ENCODE measurements at regions not wholly inside any gene's neighbourhood (a gene's known extent, or its start where the extent isn't known, plus 50 kb on each side); places are given as distances from the start of the nearest gene placed in this dataset.
A peak's percentile ranks its signal among the peaks of the same experiment; 100 is the strongest.

- Mint-ChIP-seq H3K27me3 (ENCODE audit: low read depth) (no peaks in the 10 kb centered on the region), H3K4me3 (no peak overlapping the region)
- no peak for TF ChIP-seq CTCF (conservative IDR thresholded peaks at IDR 0.05)
Observed at GRCh38 chr2:49755777-49756176, 601.5 kb upstream of the FSHR start.

More at GRCh38 chr2:49755777-49756176, 601.5 kb upstream of the FSHR start:
- no peak overlapping the region for H2BK5ac ChIP-seq (ENCODE audit: insufficient read length, low read length)
- no peak overlapping the region for H2BK120ac ChIP-seq (ENCODE audit: low read depth, low read length, poor library complexity, severe bottlenecking)
- DNase-seq = no peak
- H3K14ac ChIP-seq (ENCODE audit: insufficient read depth, low read length) = no peak overlapping the region
- no peak overlapping the region for H2BK20ac ChIP-seq (ENCODE audit: low read depth, low read length, poor library complexity, severe bottlenecking)
- no peak overlapping the region for H3K23ac ChIP-seq (ENCODE audit: insufficient read length, low read depth, low read length)
- no peaks in the 10 kb centered on the region for H3K23me2 ChIP-seq (ENCODE audit: insufficient read length, low read depth, low read length, poor library complexity, severe bottlenecking)
- H4K91ac ChIP-seq (ENCODE audit: insufficient read length, low read depth, low read length) = no peak overlapping the region
- no CpG with 5 or more reads among the region's 3 CpGs for WGBS (ENCODE audit: extremely low coverage, insufficient read length, low lambda C conversion rate)
- no peak overlapping the region for H2BK15ac ChIP-seq (ENCODE audit: low read depth, low read length)
- H2BK12ac ChIP-seq (ENCODE audit: insufficient read length, low read depth, low read length) = no peak overlapping the region
- H3K18ac ChIP-seq (ENCODE audit: insufficient read length, low read depth, low read length) = no peak overlapping the region
- no peak overlapping the region for H4K8ac ChIP-seq (replicated peaks; ENCODE audit: insufficient read length, low read depth, low read length)
- H3K79me2 ChIP-seq (ENCODE audit: insufficient read depth, low read length) = no peaks in the 10 kb centered on the region
- no peak overlapping the region for H2AFZ ChIP-seq (ENCODE audit: low read length)
- H3T11ph ChIP-seq (ENCODE audit: low read length) = no peak overlapping the region
- Mint-ChIP-seq H3K36me3 (ENCODE audit: insufficient read depth in 1 of 3, low read depth in 3 of 3) (no peaks in the 10 kb centered on the region), H3K9me3 (no peaks in the 10 kb centered on the region), H3K4me1 (no peaks in the 10 kb centered on the region), H3K27ac (peak overlapping the region in 1 of 3 experiments; percentile 79; a peak in 1 of 7 replicates)
- H3K79me1 ChIP-seq (ENCODE audit: insufficient read depth, low read depth, low read length, poor library complexity, severe bottlenecking) = no peaks in the 10 kb centered on the region
- no peaks in the 10 kb centered on the region for H4K20me1 ChIP-seq (ENCODE audit: control insufficient read depth, insufficient read depth, insufficient read length)
- H3K56ac ChIP-seq (ENCODE audit: insufficient read length, low read depth, low read length) = no peak overlapping the region
- H3K27ac ChIP-seq (ENCODE audit: insufficient read length, low read depth, low read length) = no peak overlapping the region
- no peak overlapping the region for H3K4me2 ChIP-seq (ENCODE audit: insufficient read depth, insufficient read length, low read length)
- no peaks in the 10 kb centered on the region for H3K9me3 ChIP-seq (ENCODE audit: control insufficient read depth, low read depth, low read length)
- no peak overlapping the region for H2AK5ac ChIP-seq (ENCODE audit: insufficient read length, low read length)
- no peak overlapping the region for H4K5ac ChIP-seq (ENCODE audit: insufficient read length, low read depth, low read length)
- H3K9ac ChIP-seq (ENCODE audit: extremely low read depth, insufficient read length, low read length) = no peak overlapping the region
- no peak overlapping the region for H3K4ac ChIP-seq (ENCODE audit: low read depth, low read length)
- no peaks in the 10 kb centered on the region for H3K27me3 ChIP-seq (ENCODE audit: insufficient read depth, low read length)
- no peaks in the 10 kb centered on the region; the same call in 1 of the 2 replicates for H3K4me1 ChIP-seq (ENCODE audit: insufficient read depth, low read length)
